ENCODE measurements at regions not wholly inside any gene's neighbourhood (a gene's known extent, or its start where the extent isn't known, plus 50 kb on each side); places are given as distances from the start of the nearest gene placed in this dataset.

- no peak for TF ChIP-seq CTCF (IDR thresholded peaks at IDR 0.05)
- no peak for TF ChIP-seq POLR2A (IDR thresholded peaks at IDR 0.05)
Observed at GRCh38 chr12:73547421-73547820, 990.2 kb upstream of the ATXN7L3B start.

All from testis (tissue), 2 donors.